Hepatocyte (in vitro differentiated cells): ENCODE measurements at regions not wholly inside any gene's neighbourhood (a gene's known extent, or its start where the extent isn't known, plus 50 kb on each side); places are given as distances from the start of the nearest gene placed in this dataset.

ENCODE experiments used
- DNase-seq: peaks from one replicate; pipeline ENCODE4 v3.0.0-alpha.2; 2016; ENCODE audit warnings: low spot score
- H2AFZ ChIP-seq: fragments of 200-600 bp; sonication (generic); 2 replicates; pipeline ENCODE4 v1.6.0; 2016; ENCODE audit warnings: antibody characterized with exemption, mild to moderate bottlenecking
- H3K27ac ChIP-seq: fragments of 200-600 bp; sonication (generic); 2 replicates; pipeline ENCODE4 v1.5.1; 2016; ENCODE audit warnings: mild to moderate bottlenecking
- H3K27me3 ChIP-seq: fragments of 200-600 bp; sonication (generic); 2 replicates; pipeline ENCODE4 v1.6.1; 2016
- H3K36me3 ChIP-seq: fragments of 200-600 bp; sonication (generic); replicated peaks from 2 replicates; pipeline ENCODE4 v1.5.1; 2016; ENCODE audit warnings: low read depth; ENCODE audit not compliant: insufficient read depth
- H3K4me1 ChIP-seq: fragments of 200-600 bp; sonication (generic); 2 replicates; pipeline ENCODE4 v1.5.1; 2016; ENCODE audit warnings: mild to moderate bottlenecking, moderate library complexity; ENCODE audit not compliant: insufficient read depth
- H3K4me2 ChIP-seq: fragments of 200-600 bp; sonication (generic); 2 replicates; pipeline ENCODE4 v1.6.0; 2016
- H3K4me3 ChIP-seq: fragments of 200-600 bp; sonication (generic); 2 replicates; pipeline ENCODE4 v1.5.1; 2016; ENCODE audit warnings: mild to moderate bottlenecking
- H3K79me2 ChIP-seq: fragments of 200-600 bp; sonication (generic); 2 replicates; pipeline ENCODE4 v1.6.0; 2017; ENCODE audit warnings: mild to moderate bottlenecking
- H3K9me2 ChIP-seq: fragments of 200-600 bp; sonication (generic); replicated peaks from 2 replicates; pipeline ENCODE4 v1.6.0; 2017; ENCODE audit warnings: mild to moderate bottlenecking; ENCODE audit not compliant: insufficient read depth
- H3K9me3 ChIP-seq: fragments of 200-600 bp; sonication (generic); 2 replicates; pipeline ENCODE4 v1.5.1; 2016; ENCODE audit warnings: low read depth, mild to moderate bottlenecking
- H4K20me1 ChIP-seq: fragments of 200-600 bp; sonication (generic); 2 replicates; pipeline ENCODE4 v1.6.0; 2016; ENCODE audit warnings: mild to moderate bottlenecking; ENCODE audit not compliant: insufficient read depth, poor library complexity, severe bottlenecking
- CTCF ChIP-seq: fragments of 200-600 bp; sonication (generic); IDR thresholded peaks from 2 replicates; pipeline ENCODE4 v1.5.1; 2016; ENCODE audit warnings: antibody characterized with exemption, mild to moderate bottlenecking; ENCODE audit not compliant: poor library complexity
- EZH2 ChIP-seq: fragments of 200-600 bp; sonication (generic); IDR thresholded peaks from 2 replicates; pipeline ENCODE4 v1.6.1; 2016; ENCODE audit warnings: antibody characterized with exemption, mild to moderate bottlenecking, borderline replicate concordance
- EZH2phosphoT487 ChIP-seq: fragments of 200-600 bp; sonication (generic); IDR thresholded peaks from one replicate; pipeline ENCODE4 v1.6.1; 2018; ENCODE audit warnings: antibody characterized with exemption, mild to moderate bottlenecking, low read depth, moderate library complexity; ENCODE audit not compliant: unreplicated experiment, severe bottlenecking
- WGBS: methylation state at CpG from one replicate; pipeline ENCODE4 v1.1.6; 2016; ENCODE audit warnings: low lambda C conversion rate; ENCODE audit errors: missing lambda C conversion rate; 5-methylcytosine and 5-hydroxymethylcytosine counted together

- 83% methylated on average over 1 of the region's 1 CpG for WGBS
- no peaks in the 10 kb centered on the region for H3K9me3 ChIP-seq
- TF ChIP-seq EZH2phosphoT487 (no peak), CTCF (no peak), EZH2 (no peak)
- DNase-seq = no peak
- H3K27me3 ChIP-seq = no peaks in the 10 kb centered on the region
- no peak overlapping the region for H3K27ac ChIP-seq
- H3K4me1 ChIP-seq = no peaks in the 10 kb centered on the region
- H3K9me2 ChIP-seq = no peaks in the 10 kb centered on the region
- no peak overlapping the region for H3K4me3 ChIP-seq
- no peaks in the 10 kb centered on the region for H3K36me3 ChIP-seq
- H3K4me2 ChIP-seq = no peak overlapping the region
- H3K79me2 ChIP-seq = no peaks in the 10 kb centered on the region
- no peaks in the 10 kb centered on the region for H4K20me1 ChIP-seq
- no peak overlapping the region for H2AFZ ChIP-seq
Observed at GRCh38 chr13:95385798-95386197, 84.5 kb upstream of the ABCC4 start.

GRCh38 chr13:95386370-95386769 lies 85.1 kb upstream of the ABCC4 start:
- H3K4me1 ChIP-seq = no peaks in the 10 kb centered on the region
- 79% methylated on average over 4 of the region's 4 CpGs for WGBS
- no peaks in the 10 kb centered on the region for H3K79me2 ChIP-seq
- no peaks in the 10 kb centered on the region for H3K36me3 ChIP-seq
- no peaks in the 10 kb centered on the region for H3K9me2 ChIP-seq
- no peak for TF ChIP-seq EZH2phosphoT487
- no peak for TF ChIP-seq CTCF
- TF ChIP-seq EZH2 = no peak
- H3K4me2 ChIP-seq = no peak overlapping the region
- no peaks in the 10 kb centered on the region for H4K20me1 ChIP-seq
- no peaks in the 10 kb centered on the region for H3K9me3 ChIP-seq
- no peak overlapping the region for H3K4me3 ChIP-seq
- DNase-seq = no peak
- no peak overlapping the region for H2AFZ ChIP-seq
- no peak overlapping the region for H3K27ac ChIP-seq
- no peaks in the 10 kb centered on the region for H3K27me3 ChIP-seq

DNA sequence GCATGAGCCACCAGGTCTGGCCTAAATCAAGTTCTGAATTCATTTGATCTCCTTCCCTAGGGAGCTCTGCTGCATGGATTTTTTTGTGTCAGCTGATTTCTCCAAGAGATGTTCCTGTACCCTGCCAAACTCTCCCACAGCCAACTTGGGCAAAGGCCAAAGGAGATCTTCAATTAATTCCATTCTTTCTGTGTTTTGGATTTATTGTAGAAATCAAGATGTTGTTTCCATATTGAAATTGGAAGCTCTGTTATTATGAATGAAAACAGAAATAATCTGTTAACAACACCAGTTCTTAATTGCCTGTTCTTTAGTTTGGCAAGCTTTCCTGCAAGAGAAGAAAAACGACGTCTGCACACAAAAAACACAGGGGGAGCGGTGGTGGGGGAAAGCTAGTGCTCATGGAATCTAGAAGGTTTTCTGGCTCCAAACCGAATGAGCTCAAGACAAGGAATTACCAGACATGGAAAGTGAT lies 86.5 kb upstream of the ABCC4 start:
- no peaks in the 10 kb centered on the region for H3K9me2 ChIP-seq
- TF ChIP-seq EZH2 (no peak), CTCF (no peak), EZH2phosphoT487 (no peak)
- no peak overlapping the region for H3K4me2 ChIP-seq

DNA sequence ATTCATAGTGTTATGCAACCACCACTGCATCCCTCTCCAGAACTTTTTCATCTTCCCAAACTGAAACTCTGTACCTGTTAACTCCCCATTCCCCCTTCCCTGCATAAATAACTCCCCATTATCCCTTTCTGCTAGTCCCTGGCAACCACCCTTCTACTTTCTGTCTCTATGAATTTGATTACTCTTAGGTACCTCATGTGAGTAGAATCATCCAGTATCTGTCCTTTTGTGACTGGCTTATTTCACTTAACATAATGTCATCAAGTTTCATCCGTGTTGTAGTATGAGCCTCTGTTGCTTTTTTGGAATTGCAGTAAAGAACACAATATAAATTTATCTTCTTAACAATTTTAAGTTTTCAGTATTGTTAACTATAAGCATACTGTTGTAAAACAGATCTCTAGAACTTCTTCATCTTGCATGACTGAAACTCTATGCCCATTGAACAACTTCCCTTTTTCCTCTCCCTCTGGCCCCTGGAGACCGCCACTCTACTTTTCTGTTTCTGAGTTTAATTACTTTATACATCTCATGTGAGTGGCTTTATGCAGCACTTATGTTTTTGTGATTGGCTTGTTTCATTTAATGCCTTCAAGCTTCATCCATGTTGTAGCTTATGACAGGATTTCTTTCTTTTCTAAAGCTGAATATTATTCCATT lies 87.3 kb upstream of the ABCC4 start:
- no peaks in the 10 kb centered on the region for H4K20me1 ChIP-seq
- no peak overlapping the region for H2AFZ ChIP-seq
- H3K36me3 ChIP-seq = no peaks in the 10 kb centered on the region
- DNase-seq = no peak
- H3K9me3 ChIP-seq = no peaks in the 10 kb centered on the region
- no peaks in the 10 kb centered on the region for H3K9me2 ChIP-seq
- no peak overlapping the region for H3K27ac ChIP-seq
- H3K4me3 ChIP-seq = no peak overlapping the region
- H3K4me2 ChIP-seq = no peak overlapping the region
- no peaks in the 10 kb centered on the region for H3K79me2 ChIP-seq
- H3K4me1 ChIP-seq = no peaks in the 10 kb centered on the region
- 88% methylated on average over 2 of the region's 2 CpGs for WGBS
- H3K27me3 ChIP-seq = no peaks in the 10 kb centered on the region
- TF ChIP-seq CTCF (no peak), EZH2 (no peak), EZH2phosphoT487 (no peak)

More for the DNA sequence above, 86.5 kb upstream of the ABCC4 start:
- WGBS = 60% methylated on average over 4 of the region's 4 CpGs
- no peak for DNase-seq
- Histone ChIP-seq H3K79me2 (no peaks in the 10 kb centered on the region), H3K4me1 (no peaks in the 10 kb centered on the region), H4K20me1 (no peaks in the 10 kb centered on the region), H3K36me3 (no peaks in the 10 kb centered on the region), H3K4me3 (no peak overlapping the region), H3K27me3 (no peaks in the 10 kb centered on the region), H2AFZ (no peak overlapping the region), H3K9me3 (no peaks in the 10 kb centered on the region), H3K27ac (no peak overlapping the region)
